ENCODE measurements at regions not wholly inside any gene's neighbourhood (a gene's known extent, or its start where the extent isn't known, plus 50 kb on each side); places are given as distances from the start of the nearest gene placed in this dataset.

DNA sequence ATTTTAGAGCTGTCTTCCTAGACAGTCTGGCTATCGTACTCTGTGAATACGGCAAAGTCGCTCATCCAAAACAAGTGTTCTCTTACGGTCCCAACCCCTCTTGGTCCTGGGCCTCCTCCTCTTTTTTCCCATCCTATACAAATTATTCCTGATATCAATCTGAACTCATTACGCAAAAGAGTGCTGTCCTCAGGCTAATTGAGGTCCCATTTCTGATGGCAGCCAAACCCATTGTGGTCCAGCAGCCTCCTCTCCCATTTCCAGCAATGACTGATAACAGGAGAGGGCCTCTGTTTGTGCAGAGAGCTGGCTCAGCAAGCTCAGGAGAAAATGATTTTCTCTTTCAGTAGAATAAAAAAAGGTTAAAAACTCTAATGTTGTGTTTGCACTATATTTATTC is 203.4 kb upstream of the GHITM start:
- TF ChIP-seq, protein P1, sequence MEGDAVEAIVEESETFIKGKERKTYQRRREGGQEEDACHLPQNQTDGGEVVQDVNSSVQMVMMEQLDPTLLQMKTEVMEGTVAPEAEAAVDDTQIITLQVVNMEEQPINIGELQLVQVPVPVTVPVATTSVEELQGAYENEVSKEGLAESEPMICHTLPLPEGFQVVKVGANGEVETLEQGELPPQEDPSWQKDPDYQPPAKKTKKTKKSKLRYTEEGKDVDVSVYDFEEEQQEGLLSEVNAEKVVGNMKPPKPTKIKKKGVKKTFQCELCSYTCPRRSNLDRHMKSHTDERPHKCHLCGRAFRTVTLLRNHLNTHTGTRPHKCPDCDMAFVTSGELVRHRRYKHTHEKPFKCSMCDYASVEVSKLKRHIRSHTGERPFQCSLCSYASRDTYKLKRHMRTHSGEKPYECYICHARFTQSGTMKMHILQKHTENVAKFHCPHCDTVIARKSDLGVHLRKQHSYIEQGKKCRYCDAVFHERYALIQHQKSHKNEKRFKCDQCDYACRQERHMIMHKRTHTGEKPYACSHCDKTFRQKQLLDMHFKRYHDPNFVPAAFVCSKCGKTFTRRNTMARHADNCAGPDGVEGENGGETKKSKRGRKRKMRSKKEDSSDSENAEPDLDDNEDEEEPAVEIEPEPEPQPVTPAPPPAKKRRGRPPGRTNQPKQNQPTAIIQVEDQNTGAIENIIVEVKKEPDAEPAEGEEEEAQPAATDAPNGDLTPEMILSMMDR (IDR thresholded peaks at IDR 0.05; ENCODE audit: low read depth, low read length): no peak
- DNase-seq (ENCODE audit: extremely low read depth, low read depth): no peak

DNA sequence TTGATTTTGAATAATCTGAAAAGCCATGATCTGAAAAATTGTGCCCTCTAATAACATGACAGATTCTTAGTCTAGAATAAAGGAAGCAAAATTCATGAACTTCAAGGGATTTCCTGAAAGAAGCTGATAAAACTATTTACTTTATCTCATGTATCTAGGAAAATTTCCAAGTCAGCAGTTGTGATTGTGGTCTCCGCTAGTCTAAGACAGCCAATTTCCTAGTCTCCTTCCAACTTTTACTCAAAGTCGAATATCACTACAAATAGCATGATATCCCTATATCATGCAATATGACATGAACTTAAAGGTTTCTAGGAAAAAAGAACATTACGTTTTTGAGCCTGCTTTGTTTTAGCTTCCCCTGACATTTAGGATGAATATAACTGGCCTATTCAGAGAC is 202.1 kb upstream of the GHITM start:
- TF ChIP-seq, protein P1 (IDR thresholded peaks at IDR 0.05; ENCODE audit: low read depth, low read length): no peak
- no peak for DNase-seq (ENCODE audit: extremely low read depth, low read depth)

DNA sequence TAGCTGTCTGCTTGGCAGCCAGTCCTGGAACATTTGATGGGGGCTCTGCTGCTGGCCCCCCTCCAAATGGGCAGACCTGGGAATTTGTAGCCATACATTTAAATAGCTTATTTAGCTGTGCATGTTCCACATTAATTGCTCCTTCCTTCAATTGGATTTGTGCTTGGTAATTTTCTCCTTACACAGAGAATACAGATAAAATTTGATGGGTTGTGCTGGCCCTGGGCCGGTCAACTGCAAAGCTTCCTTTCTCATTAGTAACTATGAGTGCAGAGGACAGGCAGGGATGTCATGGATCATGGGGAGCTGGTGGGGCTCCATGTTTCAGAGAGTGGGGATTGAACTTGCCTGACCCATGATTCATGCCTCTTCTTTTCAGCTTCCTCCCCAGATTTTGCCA is 201.5 kb upstream of the GHITM start:
- no peak for DNase-seq (ENCODE audit: extremely low read depth, low read depth)
- TF ChIP-seq, protein P1 (IDR thresholded peaks at IDR 0.05; ENCODE audit: low read depth, low read length): no peak

DNA sequence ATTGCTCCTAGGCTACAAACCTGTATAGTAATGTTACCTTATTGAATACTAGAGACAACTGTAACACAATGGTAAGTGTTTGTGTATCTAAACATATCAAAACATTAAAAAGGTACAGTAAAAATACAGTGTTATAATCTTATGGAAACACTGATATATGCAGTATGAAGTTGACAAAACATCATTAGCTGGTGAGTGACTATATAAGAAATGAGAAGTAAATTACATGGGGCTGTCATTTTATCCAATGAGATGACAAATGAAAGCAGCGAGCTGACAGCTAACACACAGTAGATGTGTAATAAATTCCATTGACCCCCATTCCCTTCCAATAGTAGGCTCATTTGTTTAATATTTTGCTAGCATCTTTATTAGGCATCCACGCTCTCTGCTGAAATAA is 198.1 kb upstream of the GHITM start:
- no peak for DNase-seq (ENCODE audit: extremely low read depth, low read depth)
- TF ChIP-seq, protein P1 (IDR thresholded peaks at IDR 0.05; ENCODE audit: low read depth, low read length): no peak

DNA sequence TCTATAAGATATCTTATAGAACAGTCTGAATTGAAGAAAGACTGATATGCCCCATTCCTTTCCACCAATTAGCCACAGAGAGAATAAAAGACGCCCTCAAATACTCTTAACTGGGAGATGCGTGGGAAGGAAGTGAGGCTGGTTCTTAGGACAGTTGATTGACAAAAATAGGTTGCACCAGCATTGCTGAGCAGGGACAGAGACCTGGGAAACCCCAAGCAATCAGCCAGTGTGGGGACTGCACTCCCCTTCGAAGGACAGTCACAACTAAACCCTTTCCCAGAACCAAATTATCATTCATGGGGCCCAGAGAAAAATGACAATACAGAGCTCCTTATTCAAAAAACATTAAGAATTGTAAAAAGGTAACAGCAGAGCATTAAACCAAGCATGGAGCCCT is 196.9 kb upstream of the GHITM start:
- DNase-seq (ENCODE audit: extremely low read depth, low read depth): no peak
- TF ChIP-seq, protein P1 (IDR thresholded peaks at IDR 0.05; ENCODE audit: low read depth, low read length): no peak

DNA sequence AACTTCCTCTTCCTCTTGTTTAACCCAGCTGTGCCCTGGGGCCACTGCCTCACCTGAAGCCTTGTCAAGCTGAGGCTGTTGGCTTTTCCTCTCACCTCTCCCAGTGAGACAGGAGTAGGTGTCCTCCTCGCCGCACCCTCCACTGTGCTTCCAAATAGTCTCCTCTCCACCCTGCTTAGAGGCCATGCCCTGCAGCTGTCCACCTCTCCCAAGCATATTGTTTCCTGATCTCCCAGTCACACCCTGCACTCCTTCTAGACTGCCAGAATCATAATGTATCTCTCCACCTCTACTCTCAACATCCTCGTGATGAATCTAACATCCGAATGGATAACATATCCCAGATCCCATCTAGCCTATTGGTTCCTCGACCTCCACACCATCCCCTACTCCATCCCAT is 196.3 kb upstream of the GHITM start:
- TF ChIP-seq, protein P1 (IDR thresholded peaks at IDR 0.05; ENCODE audit: low read depth, low read length): no peak
- DNase-seq (ENCODE audit: extremely low read depth, low read depth): no peak

DNA sequence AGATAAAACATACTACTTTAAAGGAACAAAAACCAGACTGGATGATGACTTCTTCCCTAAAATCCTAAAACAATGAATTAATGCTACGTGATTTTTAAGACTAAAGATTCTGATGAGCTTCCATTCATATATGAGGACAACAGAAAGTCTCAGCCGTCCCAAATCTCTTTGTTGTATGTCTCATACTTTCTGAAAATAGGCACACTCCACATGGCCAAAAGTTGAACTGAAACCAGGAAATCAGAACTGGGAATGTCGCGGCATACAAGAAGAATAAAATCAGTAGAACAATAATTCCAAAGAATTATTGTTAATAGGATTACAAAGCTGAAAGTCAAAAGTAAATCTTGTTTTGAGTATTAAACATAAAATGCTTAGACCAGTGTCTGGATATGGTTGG is 195.4 kb upstream of the GHITM start:
- TF ChIP-seq, protein P1 (IDR thresholded peaks at IDR 0.05; ENCODE audit: low read depth, low read length): no peak

More for the DNA sequence above, 195.4 kb upstream of the GHITM start:
- no peak for DNase-seq (ENCODE audit: extremely low read depth, low read depth)

All from AG09319 (cell line).